Loucy (cell line): ENCODE measurements at regions not wholly inside any gene's neighbourhood (a gene's known extent, or its start where the extent isn't known, plus 50 kb on each side); places are given as distances from the start of the nearest gene placed in this dataset.

Experiments used
- H2AFZ ChIP-seq: fragments of 200-600 bp; sonication (generic); 2 replicates; pipeline ENCODE4 v1.6.0; 2016; ENCODE audit warnings: antibody characterized with exemption, mild to moderate bottlenecking, low read length, moderate library complexity
- H3F3A ChIP-seq: fragments of 200-600 bp; 2 replicates; pipeline ENCODE4 v1.6.0; 2016; ENCODE audit warnings: antibody characterized with exemption, low read depth, mild to moderate bottlenecking
- H3K27me3 ChIP-seq: fragments of 200-600 bp; sonication (generic); 2 replicates; pipeline ENCODE4 v1.6.1; 2014; ENCODE audit warnings: low read length, mild to moderate bottlenecking; ENCODE audit not compliant: insufficient read depth, poor library complexity, severe bottlenecking
- H3K36me3 ChIP-seq: fragments of 200-600 bp; sonication (generic); 2 replicates; pipeline ENCODE4 v1.6.1; 2016; ENCODE audit warnings: low read length; ENCODE audit not compliant: insufficient read depth
- H3K4me1 ChIP-seq: fragments of 200-600 bp; sonication (generic); 2 replicates; pipeline ENCODE4 v1.5.1; 2014; ENCODE audit warnings: low read length, mild to moderate bottlenecking; ENCODE audit not compliant: insufficient read depth, poor library complexity, severe bottlenecking
- H3K4me2 ChIP-seq: fragments of 200-600 bp; sonication (generic); 2 replicates; pipeline ENCODE4 v1.6.0; 2014; ENCODE audit warnings: antibody characterized with exemption, low read length, low read depth, mild to moderate bottlenecking; ENCODE audit not compliant: poor library complexity, severe bottlenecking
- H3K4me3 ChIP-seq: fragments of 200-600 bp; sonication (generic); 2 replicates; pipeline ENCODE4 v1.5.1; 2014; ENCODE audit warnings: low read length, mild to moderate bottlenecking, mixed read lengths; ENCODE audit not compliant: poor library complexity, severe bottlenecking
- H3K79me2 ChIP-seq: fragments of 200-600 bp; sonication (generic); 2 replicates; pipeline ENCODE4 v1.6.1; 2014; ENCODE audit warnings: low read length; ENCODE audit not compliant: insufficient read depth
- H3K9ac ChIP-seq: fragments of 200-600 bp; sonication (generic); 2 replicates; pipeline ENCODE4 v1.6.0; 2014; ENCODE audit warnings: mild to moderate bottlenecking, low read depth, low read length, moderate library complexity; ENCODE audit not compliant: poor library complexity, severe bottlenecking
- H3K9me2 ChIP-seq: fragments of 200-600 bp; sonication (generic); replicated peaks from 2 replicates; pipeline ENCODE4 v1.6.1; 2016; ENCODE audit warnings: low read depth, low read length, mixed read lengths
- H3K9me3 ChIP-seq: fragments of 200-600 bp; sonication (generic); 2 replicates; pipeline ENCODE4 v1.6.1; 2014; ENCODE audit warnings: mild to moderate bottlenecking, antibody characterized with exemption, low read length, low read depth; ENCODE audit not compliant: insufficient read depth
- H4K20me1 ChIP-seq: fragments of 200-600 bp; sonication (generic); 2 replicates; pipeline ENCODE4 v1.6.0; 2014; ENCODE audit warnings: antibody characterized with exemption, low read length, mild to moderate bottlenecking; ENCODE audit not compliant: insufficient read depth, poor library complexity, severe bottlenecking
- CTCF ChIP-seq: fragments of 200-600 bp; sonication (generic); conservative IDR thresholded peaks from 2 replicates; pipeline ENCODE4 v1.5.1; 2014; ENCODE audit warnings: mild to moderate bottlenecking, antibody characterized with exemption, low read length
- EZH2phosphoT487 ChIP-seq: fragments of 200-600 bp; IDR thresholded peaks from 2 replicates; pipeline ENCODE4 v1.6.1; 2018; ENCODE audit warnings: antibody characterized with exemption, mild to moderate bottlenecking, moderate library complexity, borderline replicate concordance

GRCh38 chr12:111045941-111046340, 125.6 kb upstream of the MYL2 start:
- H3K4me1 ChIP-seq = no peaks in the 10 kb centered on the region
- H4K20me1 ChIP-seq = no peaks in the 10 kb centered on the region
- no peaks in the 10 kb centered on the region for H3K9me2 ChIP-seq
- no peaks in the 10 kb centered on the region for H3K79me2 ChIP-seq
- no peak overlapping the region for H3K4me2 ChIP-seq
- TF ChIP-seq EZH2phosphoT487 (no peak), CTCF (no peak)
- H3K36me3 ChIP-seq = no peaks in the 10 kb centered on the region
- H3K27me3 ChIP-seq = peaks cover 13% of the 10 kb centered on the region
- H3F3A ChIP-seq = no peaks in the 10 kb centered on the region
- no peak overlapping the region for H3K4me3 ChIP-seq
- H3K9ac ChIP-seq = no peak overlapping the region
- no peaks in the 10 kb centered on the region for H3K9me3 ChIP-seq
- no peak overlapping the region for H2AFZ ChIP-seq

- Histone ChIP-seq H3K9ac (no peak overlapping the region), H3F3A (no peaks in the 10 kb centered on the region), H3K4me3 (no peak overlapping the region), H4K20me1 (no peaks in the 10 kb centered on the region), H2AFZ (no peak overlapping the region), H3K9me2 (no peaks in the 10 kb centered on the region), H3K36me3 (no peaks in the 10 kb centered on the region), H3K4me2 (no peak overlapping the region), H3K79me2 (no peaks in the 10 kb centered on the region), H3K9me3 (no peaks in the 10 kb centered on the region), H3K4me1 (peaks cover 10% of the 10 kb centered on the region), H3K27me3 (no peaks in the 10 kb centered on the region)
- no peak for TF ChIP-seq CTCF
- TF ChIP-seq EZH2phosphoT487 = no peak
Observed at GRCh38 chr12:111041091-111041490, 120.7 kb upstream of the MYL2 start.

- H3K4me3 ChIP-seq = no peak overlapping the region
- H2AFZ ChIP-seq = no peak overlapping the region
- no peak overlapping the region for H3K9ac ChIP-seq
- no peaks in the 10 kb centered on the region for H4K20me1 ChIP-seq
- H3K9me3 ChIP-seq = no peaks in the 10 kb centered on the region
- H3K27me3 ChIP-seq = no peaks in the 10 kb centered on the region
- peaks cover 10% of the 10 kb centered on the region for H3K4me1 ChIP-seq
- no peaks in the 10 kb centered on the region for H3K9me2 ChIP-seq
- TF ChIP-seq EZH2phosphoT487 (no peak), CTCF (no peak)
- H3K36me3 ChIP-seq = no peaks in the 10 kb centered on the region
- no peaks in the 10 kb centered on the region for H3F3A ChIP-seq
- no peak overlapping the region for H3K4me2 ChIP-seq
- H3K79me2 ChIP-seq = no peaks in the 10 kb centered on the region
Observed at GRCh38 chr12:111040690-111041089, 120.3 kb upstream of the MYL2 start.
